SKM-1 treated with dmso at 0.1 percent for 144 hours (cell line): ENCODE measurements at regions not wholly inside any gene's neighbourhood (a gene's known extent, or its start where the extent isn't known, plus 50 kb on each side); places are given as distances from the start of the nearest gene placed in this dataset.

Source experiments
- DNase-seq: peaks from one replicate; lab custom pipeline; 2025; ENCODE audit not compliant: unreplicated experiment; lab: John Stamatoyannopoulos, UW

DNA sequence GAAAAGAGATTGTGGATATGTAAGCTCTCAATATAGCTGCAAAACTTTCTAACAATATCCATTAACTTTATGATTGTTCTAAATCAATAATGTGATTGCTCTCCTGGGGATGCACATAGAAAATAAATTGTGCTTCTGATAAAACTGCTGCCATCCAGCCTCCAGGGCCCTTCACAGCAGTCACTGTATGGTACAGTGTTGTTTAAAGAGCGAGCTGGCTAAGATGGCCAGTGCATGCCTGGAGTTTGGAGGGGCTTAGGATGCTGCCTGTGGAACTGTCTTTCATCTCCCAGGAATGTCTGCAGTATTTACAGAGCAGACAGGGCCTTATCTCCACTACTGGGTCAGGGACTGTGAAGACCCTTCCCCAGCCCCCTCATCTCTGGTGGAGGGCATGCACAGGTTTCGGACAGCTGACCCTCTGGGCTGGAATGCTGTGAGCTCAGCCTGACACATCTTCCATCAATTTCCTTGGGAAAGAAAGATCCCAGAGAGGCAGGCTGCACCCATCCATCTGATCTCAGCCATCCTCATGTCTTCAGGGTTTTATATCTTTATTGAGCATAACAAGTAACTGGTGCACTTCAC, 137.0 kb downstream of the PLPP3 start:
- no peak for DNase-seq

DNA sequence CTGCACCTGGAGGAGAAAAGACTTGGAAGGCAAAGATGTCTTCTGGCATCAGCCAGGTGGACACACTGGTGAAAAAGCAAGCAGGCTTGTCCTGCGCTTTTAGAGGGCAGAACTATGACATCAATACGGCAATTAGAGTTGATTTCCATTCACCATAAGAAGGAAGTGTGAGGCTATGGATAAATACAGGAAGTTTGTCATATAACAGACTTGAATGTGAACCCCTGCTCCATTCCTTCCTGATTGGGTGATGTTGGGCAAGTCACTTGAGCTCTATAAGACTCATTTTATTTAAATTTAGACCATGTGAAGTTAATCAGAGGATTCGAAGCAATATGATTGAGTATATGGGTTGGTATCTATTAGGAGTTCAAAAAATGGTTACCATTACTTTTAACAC, 137.8 kb downstream of the PLPP3 start:
- no peak for DNase-seq

DNA sequence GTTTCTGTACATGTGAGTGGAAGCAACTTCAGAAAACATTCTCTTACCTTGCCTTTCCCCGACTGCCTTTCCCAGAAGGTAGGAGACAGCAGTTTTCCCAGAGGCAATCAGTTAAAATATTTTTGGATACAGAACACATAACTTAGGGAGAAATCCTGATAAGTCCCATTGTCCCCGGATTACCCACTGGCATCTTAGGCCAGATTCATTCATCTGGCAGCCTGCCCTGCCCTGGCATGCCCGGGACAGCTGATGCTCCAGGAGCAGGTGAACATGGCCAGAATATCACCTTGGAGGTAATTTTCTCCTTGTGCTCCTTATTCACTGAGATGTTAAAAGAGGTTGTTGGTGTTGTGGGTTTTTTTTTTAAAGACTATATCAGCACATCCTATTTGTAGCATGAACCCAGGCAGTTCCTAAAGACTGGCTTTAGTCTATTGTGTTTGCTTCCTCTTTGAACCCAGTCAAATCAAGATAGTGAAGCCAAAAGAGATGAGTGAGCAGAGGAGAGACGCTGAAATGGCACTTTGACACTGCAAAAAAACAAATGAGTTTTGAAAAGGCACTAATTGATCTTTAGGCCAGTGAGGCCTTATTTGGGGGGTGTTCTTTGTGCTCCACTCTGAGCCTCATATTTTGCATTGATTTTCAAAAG, 139.6 kb downstream of the PLPP3 start:
- DNase-seq, result no peak

GRCh38 chr1:56438901-56439551, 140.3 kb downstream of the PLPP3 start:
- DNase-seq, result no peak

GRCh38 chr1:56437959-56438358, 141.4 kb downstream of the PLPP3 start:
- DNase-seq, result no peak

DNA sequence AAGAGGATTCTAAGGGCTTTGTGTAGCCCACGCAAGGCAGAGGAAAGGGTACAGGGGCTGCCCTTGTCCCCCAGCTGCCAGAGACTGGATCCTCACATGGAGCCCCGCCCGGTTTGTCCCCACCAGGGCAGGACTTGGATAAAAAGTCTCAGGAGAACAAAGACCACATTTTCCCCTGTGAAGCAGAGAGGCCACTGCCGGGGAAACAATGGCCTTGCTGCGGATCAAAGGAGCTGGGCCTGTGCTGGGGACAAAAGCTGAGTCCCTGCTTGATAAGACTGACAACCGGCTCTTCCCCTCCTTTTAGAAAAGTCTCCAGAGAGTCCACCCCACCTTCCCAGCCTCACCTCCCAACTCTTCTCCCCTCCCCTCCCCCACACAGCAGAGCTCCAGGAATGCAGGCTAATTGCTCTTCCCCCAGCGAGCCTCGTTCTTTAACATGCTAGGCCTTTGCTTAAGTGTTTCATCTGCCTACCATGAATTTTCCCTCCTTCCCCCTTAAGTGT, 142.4 kb downstream of the PLPP3 start:
- DNase-seq, result no peak

DNA sequence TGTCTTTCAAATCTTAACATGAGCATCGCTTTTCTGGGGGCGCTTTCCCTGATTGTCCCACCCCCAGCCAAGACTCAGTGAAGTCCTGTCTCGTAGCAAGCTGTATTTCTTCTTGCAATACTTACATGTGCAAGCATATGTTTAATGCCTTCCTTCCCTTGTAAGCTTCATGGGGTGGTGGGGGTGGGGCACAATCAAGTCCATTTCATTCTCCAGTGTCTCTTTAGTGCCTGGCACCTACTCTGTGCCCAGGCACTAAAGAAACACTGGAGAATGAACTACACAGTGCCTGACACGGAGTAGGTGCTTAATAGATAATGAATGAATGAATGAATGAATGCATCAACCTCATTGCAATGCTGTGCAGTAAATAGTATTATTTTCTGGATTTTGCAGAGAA, 143.1 kb downstream of the PLPP3 start:
- DNase-seq, result no peak

- no peak for DNase-seq
Measured at GRCh38 chr1:56435434-56436262, 143.7 kb downstream of the PLPP3 start.

DNA sequence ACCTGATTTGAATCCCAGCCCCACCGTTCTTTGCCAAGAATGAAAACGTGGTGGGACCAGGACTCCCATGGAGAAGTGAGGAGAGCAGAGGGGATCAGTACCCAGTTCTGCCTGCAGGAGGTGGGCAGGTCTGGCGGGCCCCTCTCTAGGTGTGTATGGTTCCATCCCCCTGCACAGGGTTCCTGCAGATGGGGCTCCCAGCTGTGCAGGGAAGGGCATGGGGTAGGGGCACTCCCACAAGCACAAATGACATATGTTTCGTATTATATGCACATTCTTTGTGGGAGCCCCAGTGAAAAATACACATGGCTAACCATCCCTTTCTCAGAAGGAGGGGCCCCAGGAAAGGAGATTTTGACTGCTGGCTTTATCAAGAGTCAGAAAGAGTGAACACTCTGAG, 144.6 kb downstream of the PLPP3 start:
- no peak for DNase-seq

- no peak for DNase-seq
Measured at GRCh38 chr1:56434025-56434424, 145.3 kb downstream of the PLPP3 start.

- DNase-seq, result no peak
Measured at GRCh38 chr1:56433056-56433577, 146.2 kb downstream of the PLPP3 start.

- no peak for DNase-seq
Measured at GRCh38 chr1:56432166-56432971, 147.0 kb downstream of the PLPP3 start.

DNA sequence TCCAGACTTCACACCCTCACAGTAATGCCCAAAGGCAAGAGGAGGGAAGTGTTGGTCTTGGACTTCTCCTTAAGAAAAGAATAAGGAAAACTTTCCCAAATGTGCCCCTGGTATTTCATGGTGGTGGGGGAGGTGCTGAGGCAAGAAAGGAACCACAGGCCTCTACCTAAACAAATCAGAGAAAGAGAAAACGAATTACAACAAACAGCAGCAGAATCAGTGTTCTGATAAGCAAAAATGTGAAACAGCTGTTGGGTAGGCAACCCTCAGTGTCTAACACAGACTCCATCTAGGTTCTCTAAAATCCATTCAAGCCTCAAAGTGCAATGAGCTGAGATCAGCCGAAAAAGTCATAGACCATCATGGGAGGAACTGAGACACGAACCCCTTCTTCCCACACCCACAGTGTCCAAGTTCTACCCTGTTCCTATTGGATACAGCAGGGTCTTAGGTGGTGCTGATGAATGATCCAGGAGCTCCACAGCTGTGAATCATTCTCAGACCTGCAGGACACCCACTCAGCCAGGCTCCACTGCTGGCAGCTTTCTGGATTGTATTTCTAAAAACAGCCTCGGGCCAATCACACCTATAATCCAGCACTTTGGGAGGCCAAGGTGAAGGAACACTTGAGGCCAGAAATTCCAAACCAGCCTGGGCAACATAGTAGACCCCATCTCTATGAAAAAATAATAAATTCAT, 149.1 kb downstream of the PLPP3 start:
- DNase-seq, result no peak

- DNase-seq, result no peak
Measured at GRCh38 chr1:56429288-56429687, 150.1 kb downstream of the PLPP3 start.

DNA sequence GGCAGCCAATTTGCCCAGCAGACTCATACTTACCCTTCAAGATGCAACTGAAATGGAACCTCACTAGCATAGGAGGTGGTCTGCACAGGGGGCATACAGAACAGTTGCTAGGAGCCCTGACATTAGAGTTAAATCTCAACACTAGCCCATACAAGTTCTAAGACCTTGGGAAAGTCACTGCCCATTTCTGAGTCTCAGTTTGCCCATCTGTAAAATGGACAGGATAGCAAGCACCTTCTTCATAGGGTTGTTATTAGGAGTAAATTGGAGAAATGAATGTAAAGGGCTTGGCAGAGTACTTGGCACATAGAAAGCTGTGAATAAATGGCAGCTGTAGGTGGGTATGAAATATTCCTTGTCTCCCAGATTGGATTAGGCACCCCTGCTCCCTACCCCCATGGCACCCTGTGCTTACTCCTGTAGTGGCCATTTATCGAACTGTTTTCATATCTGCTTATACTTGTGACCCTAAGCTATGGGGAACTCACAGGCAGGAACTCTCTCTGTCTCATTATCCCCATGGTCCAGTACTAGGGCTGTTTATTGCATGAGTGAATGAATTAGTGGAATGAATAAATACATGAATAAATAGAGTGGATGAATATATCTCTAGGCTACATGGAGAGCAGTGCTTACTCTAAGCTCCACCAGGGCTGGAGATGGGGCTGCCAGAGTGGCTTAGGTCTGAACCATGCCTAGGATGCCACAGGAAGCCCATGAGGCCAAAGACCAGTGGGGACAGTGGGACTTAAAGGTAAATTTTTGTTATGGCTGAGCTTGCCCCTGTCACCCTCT, 152.6 kb downstream of the PLPP3 start:
- DNase-seq, result no peak

DNA sequence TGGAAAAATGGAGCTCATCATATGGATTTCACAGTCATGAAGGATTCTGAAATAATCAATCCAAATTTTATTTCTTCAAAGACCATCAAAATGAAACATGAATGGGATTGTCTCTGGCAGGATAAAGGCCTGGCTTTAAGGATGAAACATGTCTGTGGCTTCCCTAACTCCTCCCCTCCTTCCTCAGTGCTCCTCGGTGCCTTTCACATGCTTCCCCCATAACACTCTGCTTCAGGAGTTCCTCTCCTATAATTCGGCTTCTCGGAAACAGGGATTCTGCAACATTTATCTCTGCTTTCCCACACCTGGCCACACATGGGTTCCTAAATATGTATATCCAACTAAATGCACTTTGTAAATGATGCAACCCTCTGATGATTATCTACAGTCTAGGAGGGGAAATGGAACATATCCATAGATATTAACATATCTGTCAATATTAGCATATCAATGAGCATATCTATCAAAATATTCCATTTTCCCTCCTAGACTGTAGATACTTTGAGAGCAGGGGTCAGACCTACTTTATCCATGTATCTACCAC, 153.8 kb downstream of the PLPP3 start:
- no peak for DNase-seq

GRCh38 chr1:56424744-56425493, 154.4 kb downstream of the PLPP3 start:
- peak; percentile 87 for DNase-seq

DNA sequence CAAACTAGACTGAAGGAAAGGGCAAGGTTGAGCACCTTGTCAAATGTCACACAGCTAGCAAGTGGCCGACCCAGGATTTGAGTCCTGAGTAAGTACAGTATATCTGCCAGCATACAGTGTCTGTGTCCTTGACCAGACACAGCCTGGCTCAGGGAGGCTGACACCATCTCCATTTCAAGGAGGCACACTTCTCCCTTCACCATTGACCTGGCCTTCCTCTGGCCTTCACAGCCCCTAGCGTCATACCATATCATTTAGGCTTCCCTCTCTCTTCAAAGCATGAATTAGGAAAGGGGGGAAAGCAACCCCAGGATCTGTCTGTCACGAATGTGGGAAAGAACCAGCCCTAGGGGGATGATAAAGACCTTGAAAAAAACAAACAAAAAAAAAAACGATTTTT, 155.6 kb downstream of the PLPP3 start:
- no peak for DNase-seq
